MCF 10A (cell line): ENCODE measurements at regions not wholly inside any gene's neighbourhood (a gene's known extent, or its start where the extent isn't known, plus 50 kb on each side); places are given as distances from the start of the nearest gene placed in this dataset.

Source experiments
- BruUV-seq: library from RNA; stranded (reverse); fragments of 400-500 nt; replicated peaks from 2 replicates; lab custom pipeline; 2021; lab: Mats Ljungman, UMichigan
- CTCF ChIA-PET: fragments of 300-600 bp; sonication (Branson Sonifier 250); formaldehyde crosslinking; extraction: SDS; loops from one replicate; lab custom pipeline; 2021; ENCODE audit warnings: antibody characterized with exemption, inconsistent platforms; lab: Yijun Ruan, JAX
- POLR2A ChIA-PET: fragments of 300-600, 350-650 bp; sonication (Branson Sonifier 250); formaldehyde crosslinking; extraction: SDS; loops from one replicate; lab custom pipeline; 2020; ENCODE audit warnings: antibody characterized with exemption, inconsistent platforms; lab: Yijun Ruan, JAX
- DNase-seq: peaks from one replicate; pipeline ENCODE4 v3.0.0-alpha.2; 2018; ENCODE audit not compliant: unreplicated experiment
- H3K27ac Mint-ChIP-seq: one replicate; pipeline ENCODE4 v1.8.0; 2022; ENCODE audit warnings: mild to moderate bottlenecking, low read depth, mixed read lengths; ENCODE audit not compliant: unreplicated experiment
- H3K27me3 Mint-ChIP-seq: one replicate; pipeline ENCODE4 v1.8.0; 2022; ENCODE audit warnings: mixed read lengths; ENCODE audit not compliant: insufficient read depth, unreplicated experiment
- H3K36me3 Mint-ChIP-seq: one replicate; pipeline ENCODE4 v1.8.0; 2022; ENCODE audit warnings: mild to moderate bottlenecking, moderate library complexity, mixed read lengths; ENCODE audit not compliant: insufficient read depth, unreplicated experiment
- H3K4me1 Mint-ChIP-seq: one replicate; pipeline ENCODE4 v1.8.0; 2022; ENCODE audit warnings: mixed read lengths; ENCODE audit not compliant: insufficient read depth, unreplicated experiment
- H3K4me3 Mint-ChIP-seq: one replicate; pipeline ENCODE4 v1.8.0; 2022; ENCODE audit warnings: mild to moderate bottlenecking, moderate library complexity, mixed read lengths; ENCODE audit not compliant: unreplicated experiment
- H3K9me3 Mint-ChIP-seq: one replicate; pipeline ENCODE4 v1.8.0; 2022; ENCODE audit warnings: mixed read lengths; ENCODE audit not compliant: unreplicated experiment
- intact Hi-C: fragments of 100-400 bp; cut with micrococcal nuclease; formaldehyde crosslinking; loops from 2 replicates; pipeline ENCODE4 v1.14.1; 2022
- TF ChIP-seq, protein P1 (sequence below): fragments of 200-600 bp; IDR thresholded peaks from one replicate; pipeline ENCODE4 v1.8.0; 2022; ENCODE audit warnings: antibody characterized with exemption, mild to moderate bottlenecking; ENCODE audit not compliant: unreplicated experiment

DNA sequence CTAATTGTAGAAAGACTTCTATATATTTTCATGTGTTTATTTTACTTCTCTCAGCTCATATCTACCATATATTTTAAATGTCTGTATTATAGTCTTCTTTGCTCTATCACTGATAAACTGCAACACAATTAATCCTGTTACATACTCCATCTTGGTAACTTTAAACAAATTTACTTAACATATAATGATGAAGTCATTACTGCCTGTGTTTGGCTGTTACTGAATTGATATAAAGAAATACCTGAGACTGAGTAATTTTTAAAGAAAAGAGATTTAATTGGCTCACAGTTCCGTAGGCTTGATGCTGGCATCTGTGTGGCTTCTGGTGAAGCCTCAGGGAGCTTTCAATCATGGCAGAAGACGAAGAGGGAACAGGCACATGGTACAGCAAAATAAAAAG, 1480.4 kb downstream of the HACE1 start:
- ChIA-PET POLR2A (no interaction called here), CTCF (no interaction called here)
- DNase-seq = no peak
- no peak overlapping the region for H3K27ac Mint-ChIP-seq
- no peaks in the 10 kb centered on the region for H3K9me3 Mint-ChIP-seq
- no peak overlapping the region for H3K4me3 Mint-ChIP-seq
- no TSS peak for BruUV-seq
- H3K27me3 Mint-ChIP-seq = no peaks in the 10 kb centered on the region
- intact Hi-C loops = no loop called here
- no peaks in the 10 kb centered on the region for H3K36me3 Mint-ChIP-seq
- no peaks in the 10 kb centered on the region for H3K4me1 Mint-ChIP-seq
- TF ChIP-seq, protein P1, sequence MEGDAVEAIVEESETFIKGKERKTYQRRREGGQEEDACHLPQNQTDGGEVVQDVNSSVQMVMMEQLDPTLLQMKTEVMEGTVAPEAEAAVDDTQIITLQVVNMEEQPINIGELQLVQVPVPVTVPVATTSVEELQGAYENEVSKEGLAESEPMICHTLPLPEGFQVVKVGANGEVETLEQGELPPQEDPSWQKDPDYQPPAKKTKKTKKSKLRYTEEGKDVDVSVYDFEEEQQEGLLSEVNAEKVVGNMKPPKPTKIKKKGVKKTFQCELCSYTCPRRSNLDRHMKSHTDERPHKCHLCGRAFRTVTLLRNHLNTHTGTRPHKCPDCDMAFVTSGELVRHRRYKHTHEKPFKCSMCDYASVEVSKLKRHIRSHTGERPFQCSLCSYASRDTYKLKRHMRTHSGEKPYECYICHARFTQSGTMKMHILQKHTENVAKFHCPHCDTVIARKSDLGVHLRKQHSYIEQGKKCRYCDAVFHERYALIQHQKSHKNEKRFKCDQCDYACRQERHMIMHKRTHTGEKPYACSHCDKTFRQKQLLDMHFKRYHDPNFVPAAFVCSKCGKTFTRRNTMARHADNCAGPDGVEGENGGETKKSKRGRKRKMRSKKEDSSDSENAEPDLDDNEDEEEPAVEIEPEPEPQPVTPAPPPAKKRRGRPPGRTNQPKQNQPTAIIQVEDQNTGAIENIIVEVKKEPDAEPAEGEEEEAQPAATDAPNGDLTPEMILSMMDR = no peak

DNA sequence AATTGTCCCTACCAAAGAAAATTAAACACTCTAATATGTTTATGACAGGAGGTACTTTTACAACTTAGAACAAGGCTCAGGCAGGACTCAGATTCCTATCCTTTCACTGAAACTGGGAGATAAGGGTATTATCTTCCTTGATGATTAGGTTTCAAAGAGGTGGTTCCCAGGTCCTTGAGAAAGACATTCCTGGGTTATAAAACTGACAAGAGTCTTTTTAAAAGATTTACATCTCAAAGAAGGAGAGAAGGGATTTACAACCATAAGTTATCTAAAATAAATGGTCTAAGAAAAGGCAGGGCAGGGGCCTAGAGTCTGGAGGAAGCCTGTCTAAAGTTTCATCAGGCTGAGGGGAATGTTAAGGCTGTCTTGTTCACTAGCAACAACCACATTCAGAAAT, 1492.5 kb downstream of the HACE1 start:
- intact Hi-C loops = no loop called here
- BruUV-seq = no TSS peak
- TF ChIP-seq, protein P1 = no peak
- Mint-ChIP-seq H3K4me1 (no peaks in the 10 kb centered on the region), H3K27me3 (no peaks in the 10 kb centered on the region), H3K27ac (no peak overlapping the region), H3K4me3 (no peak overlapping the region), H3K9me3 (peaks cover 1% of the 10 kb centered on the region), H3K36me3 (no peaks in the 10 kb centered on the region)
- POLR2A ChIA-PET = interaction anchor here (0.9 kb wide), 1 partner anchor 287 kb away, joined by 3 read pairs; no protein-coding TSS in a partner anchor
- CTCF ChIA-PET = no interaction called here
- DNase-seq = no peak

DNA sequence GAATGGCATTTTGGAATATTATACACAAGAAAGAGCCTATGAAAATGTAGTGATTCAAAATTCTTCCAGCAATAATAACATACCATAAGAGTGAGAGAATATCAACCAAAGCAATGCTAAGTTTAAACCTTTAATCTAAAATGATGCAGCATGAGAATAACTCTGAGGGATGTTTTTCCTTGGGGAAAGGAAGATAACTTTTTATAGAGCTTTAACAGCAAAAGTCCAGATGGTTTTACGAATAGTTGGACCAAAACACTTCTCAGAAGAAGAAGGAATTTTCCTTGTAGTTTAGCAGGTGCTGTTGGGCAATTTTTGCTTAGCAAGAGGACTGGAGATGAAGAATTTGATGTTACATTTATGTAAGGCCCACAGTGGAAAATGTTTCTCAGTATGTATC, 1503.2 kb downstream of the HACE1 start:
- TF ChIP-seq, protein P1 = no peak
- H3K9me3 Mint-ChIP-seq = no peaks in the 10 kb centered on the region
- H3K36me3 Mint-ChIP-seq = no peaks in the 10 kb centered on the region
- H3K4me1 Mint-ChIP-seq = no peaks in the 10 kb centered on the region
- no peak overlapping the region for H3K27ac Mint-ChIP-seq
- no peak overlapping the region for H3K4me3 Mint-ChIP-seq
- no peak for DNase-seq
- POLR2A ChIA-PET = no interaction called here
- CTCF ChIA-PET = no interaction called here
- H3K27me3 Mint-ChIP-seq = peaks cover 8% of the 10 kb centered on the region
- intact Hi-C loops = no loop called here
- no TSS peak for BruUV-seq

DNA sequence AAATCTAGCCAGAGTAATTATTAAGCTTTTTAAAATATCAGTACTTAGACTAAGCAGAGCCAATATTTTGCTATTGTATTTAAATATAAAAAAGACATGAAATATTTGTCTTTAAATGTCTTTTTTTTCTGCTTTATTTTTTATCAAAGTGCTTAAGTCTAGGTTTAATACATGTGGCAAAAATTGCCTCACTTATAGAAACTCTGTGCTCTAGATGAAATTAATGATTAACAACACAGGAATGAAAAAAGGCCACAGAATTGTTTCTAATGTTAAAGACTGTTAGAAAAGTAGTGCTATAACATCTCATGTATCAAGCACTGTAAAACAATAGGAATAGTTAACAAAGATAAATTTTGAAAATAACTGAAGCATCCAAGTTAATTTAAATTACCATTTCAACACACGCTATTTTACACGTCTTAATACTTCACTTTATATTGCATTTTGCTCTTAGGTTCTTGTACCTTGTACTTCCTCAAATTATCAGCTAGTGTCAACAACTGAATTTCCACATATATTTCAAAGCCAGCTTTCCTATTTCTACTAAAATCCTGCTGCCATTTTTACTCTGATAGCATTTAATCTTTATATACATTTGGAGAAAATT, 1515.1 kb downstream of the HACE1 start:
- ChIA-PET CTCF (no interaction called here), POLR2A (no interaction called here)

More for the DNA sequence above, 1515.1 kb downstream of the HACE1 start:
- Mint-ChIP-seq H3K27ac (no peak overlapping the region), H3K36me3 (no peaks in the 10 kb centered on the region), H3K4me3 (no peak overlapping the region), H3K27me3 (peaks cover 59% of the 10 kb centered on the region), H3K9me3 (no peaks in the 10 kb centered on the region), H3K4me1 (no peaks in the 10 kb centered on the region)
- no peak for DNase-seq
- BruUV-seq = no TSS peak
- TF ChIP-seq, protein P1 = no peak
- intact Hi-C loops = no loop called here
